ENCODE measurements at regions not wholly inside any gene's neighbourhood (a gene's known extent, or its start where the extent isn't known, plus 50 kb on each side); places are given as distances from the start of the nearest gene placed in this dataset.
"Not testable (repeated sequence)": the region's sequence is repeated elsewhere in the genome, so short reads cannot be mapped to it uniquely, and the experiment has no call there.

- no peak for DNase-seq
Measured at GRCh38 chrX:9349572-9350494, 115.0 kb upstream of the TBL1X start.

GRCh38 chrX:9351126-9351525, 113.7 kb upstream of the TBL1X start:
- DNase-seq = no peak

GRCh38 chrX:9352243-9352642, 112.6 kb upstream of the TBL1X start:
- no peak for DNase-seq

- no peak for DNase-seq
Measured at GRCh38 chrX:9352694-9353411, 112.0 kb upstream of the TBL1X start.

GRCh38 chrX:9354918-9355317, 109.9 kb upstream of the TBL1X start:
- no peak for DNase-seq

- DNase-seq = no peak
Measured at GRCh38 chrX:9355739-9356138, 109.1 kb upstream of the TBL1X start.

GRCh38 chrX:9356846-9357245, 108.0 kb upstream of the TBL1X start:
- DNase-seq = no peak

- DNase-seq = no peak
Measured at GRCh38 chrX:9357518-9358114, 107.2 kb upstream of the TBL1X start.

GRCh38 chrX:9362363-9362928, 102.4 kb upstream of the TBL1X start:
- DNase-seq = no peak

GRCh38 chrX:9367421-9367820, 97.4 kb upstream of the TBL1X start:
- DNase-seq = no peak

DNA sequence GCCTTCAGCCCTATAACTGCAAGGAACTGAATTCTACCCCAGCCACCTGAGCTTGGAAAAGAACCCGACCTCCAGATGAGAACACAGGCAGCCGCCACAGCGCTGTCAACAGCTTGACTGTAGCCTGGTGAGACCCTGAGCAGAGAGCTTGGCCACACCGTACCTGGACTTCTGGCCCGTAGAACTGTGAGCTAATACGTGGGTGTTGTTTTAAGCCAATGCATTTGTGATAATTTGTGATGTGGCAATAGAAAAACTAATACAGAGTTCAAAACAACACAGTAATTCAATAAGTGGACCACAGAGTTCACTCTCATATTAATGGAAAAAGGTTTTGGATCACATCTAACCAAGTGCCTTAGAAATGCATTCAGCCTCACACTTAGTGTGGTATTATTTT, 96.6 kb upstream of the TBL1X start:
- DNase-seq = no peak

- no peak for DNase-seq
Measured at GRCh38 chrX:9369802-9370291, 95.0 kb upstream of the TBL1X start.

- no peak for DNase-seq
Measured at GRCh38 chrX:9370893-9371292, 94.0 kb upstream of the TBL1X start.

DNA sequence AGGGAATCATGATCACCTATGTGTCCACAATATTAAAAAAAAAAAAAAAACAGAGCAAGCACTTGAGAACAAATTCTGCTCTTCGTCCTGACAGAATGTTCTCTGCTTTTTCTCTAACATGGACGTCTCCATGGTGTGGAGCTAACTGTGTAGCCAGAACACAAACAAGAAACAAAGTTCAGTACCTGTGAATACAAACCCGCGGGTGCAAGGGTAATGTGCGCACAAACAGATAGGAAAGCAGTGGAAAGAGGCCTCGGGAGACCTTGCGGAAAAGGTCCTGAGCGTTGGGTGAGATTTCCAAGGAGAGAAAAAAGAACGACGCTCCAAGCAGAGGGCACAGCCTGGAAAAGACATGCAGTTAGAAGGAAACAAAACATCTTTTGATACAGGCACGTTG, 92.0 kb upstream of the TBL1X start:
- no peak for DNase-seq

DNA sequence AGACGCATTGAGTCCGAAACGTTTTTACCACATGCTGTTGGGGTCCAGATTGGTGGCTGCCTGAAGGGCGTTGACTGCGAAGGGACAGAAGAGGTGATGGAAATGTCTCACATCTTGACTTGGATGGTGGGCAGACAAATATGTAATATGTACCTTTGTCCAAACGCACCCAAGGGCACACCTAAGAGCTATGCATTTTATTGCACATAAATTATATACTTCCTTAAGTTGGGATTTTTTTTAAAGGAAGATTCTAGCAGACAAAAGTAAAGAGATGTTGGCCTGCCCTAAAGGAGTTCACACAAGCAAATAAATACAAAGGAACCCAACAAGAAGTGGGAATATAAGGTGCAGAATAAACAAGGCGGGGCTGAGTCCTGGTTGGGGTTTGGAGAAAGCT, 91.1 kb upstream of the TBL1X start:
- no peak for DNase-seq

- no peak for DNase-seq
Measured at GRCh38 chrX:9374555-9374954, 90.3 kb upstream of the TBL1X start.

GRCh38 chrX:9376111-9376510, 88.7 kb upstream of the TBL1X start:
- no peak for DNase-seq

GRCh38 chrX:9377216-9377615, 87.6 kb upstream of the TBL1X start:
- DNase-seq = not testable (repeated sequence)

DNA sequence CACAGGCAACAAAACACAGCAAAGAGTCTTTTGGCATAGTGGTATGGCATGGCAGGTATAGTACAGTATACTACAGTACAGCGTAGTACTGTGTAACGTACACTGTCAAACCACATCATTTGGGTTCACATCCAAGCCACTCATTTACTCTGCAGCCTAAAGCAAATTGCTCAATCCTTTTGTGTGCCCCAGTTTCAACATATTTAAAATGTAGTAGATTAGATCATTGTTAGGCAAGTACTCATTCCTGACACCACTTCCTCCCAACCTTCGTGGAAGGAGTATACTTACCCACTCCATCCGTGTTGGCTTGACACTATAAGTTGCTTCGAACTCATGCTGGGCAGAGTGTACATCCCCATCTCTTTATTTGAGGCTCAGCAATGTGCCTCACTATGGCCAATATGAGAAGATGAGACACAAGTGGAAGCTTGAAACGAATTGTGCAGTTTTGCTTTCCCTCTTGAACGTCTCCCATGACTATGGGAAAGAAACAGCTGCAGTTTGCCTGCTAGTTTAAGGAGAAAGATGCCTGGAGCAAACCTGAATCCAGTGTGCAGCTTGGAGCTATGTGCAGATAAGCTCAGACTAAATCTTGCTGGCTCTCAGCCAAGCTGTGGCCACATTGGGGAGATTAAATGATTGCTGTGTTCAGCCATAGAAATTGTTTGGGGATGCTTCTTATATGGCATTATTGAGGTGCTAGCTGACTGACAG, 85.7 kb upstream of the TBL1X start:
- DNase-seq = no peak

GRCh38 chrX:9379697-9380551, 84.9 kb upstream of the TBL1X start:
- no peak for DNase-seq

DNA sequence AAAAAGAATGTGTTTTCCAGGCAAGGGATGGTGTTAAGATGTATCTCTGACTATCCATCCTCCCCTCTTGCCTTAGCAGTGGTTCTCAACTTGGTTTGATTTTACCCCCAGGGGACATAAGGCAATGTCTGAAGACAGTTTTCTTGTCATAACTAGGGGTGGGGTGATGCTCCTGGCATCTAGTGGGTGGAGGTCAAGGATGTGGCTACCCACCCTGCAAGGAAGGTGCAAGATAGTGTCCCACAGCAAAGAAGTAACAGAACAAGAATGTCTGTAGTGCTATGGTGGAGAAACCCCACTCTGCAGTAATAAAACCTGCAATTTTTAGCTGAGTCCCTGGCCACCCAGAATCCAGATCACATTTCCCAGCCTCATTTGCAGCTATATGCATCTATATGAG, 81.2 kb upstream of the TBL1X start:
- no peak for DNase-seq

- no peak for DNase-seq
Measured at GRCh38 chrX:9388450-9388849, 76.4 kb upstream of the TBL1X start.
